Activated CD4-positive, alpha-beta T cell treated with anti-CD3 and anti-CD28 coated beads, Interleukin-2, amount 50 U/mL, for 48 hours (primary cell): ENCODE measurements at regions not wholly inside any gene's neighbourhood (a gene's known extent, or its start where the extent isn't known, plus 50 kb on each side); places are given as distances from the start of the nearest gene placed in this dataset.

Source experiments
- DNase-seq, 2 experiments: peaks; one replicate each; pipeline ENCODE4 v3.0.0-alpha.2; 2020

- DNase-seq, result no peak
Observed at GRCh38 chr7:68449099-68449498, 1149.2 kb upstream of the AUTS2 start.

GRCh38 chr7:68449816-68450215 is 1148.5 kb upstream of the AUTS2 start:
- no peak for DNase-seq

- no peak for DNase-seq
Observed at GRCh38 chr7:68454931-68455330, 1143.3 kb upstream of the AUTS2 start.

GRCh38 chr7:68456469-68456868 is 1141.8 kb upstream of the AUTS2 start:
- no peak for DNase-seq

- DNase-seq, result no peak
Observed at GRCh38 chr7:68457481-68457880, 1140.8 kb upstream of the AUTS2 start.

GRCh38 chr7:68458010-68458908 is 1140.0 kb upstream of the AUTS2 start:
- DNase-seq, result no peak

- no peak for DNase-seq
Observed at GRCh38 chr7:68461430-68461829, 1136.8 kb upstream of the AUTS2 start.

GRCh38 chr7:68470836-68471435 is 1127.3 kb upstream of the AUTS2 start:
- DNase-seq, result no peak

GRCh38 chr7:68472688-68473087 is 1125.6 kb upstream of the AUTS2 start:
- DNase-seq, result no peak

- DNase-seq, result no peak
Observed at GRCh38 chr7:68474661-68475216, 1123.5 kb upstream of the AUTS2 start.

- no peak for DNase-seq
Observed at GRCh38 chr7:68476966-68477365, 1121.3 kb upstream of the AUTS2 start.

- DNase-seq, result no peak
Observed at GRCh38 chr7:68478326-68478725, 1119.9 kb upstream of the AUTS2 start.

GRCh38 chr7:68482800-68483199 is 1115.5 kb upstream of the AUTS2 start:
- DNase-seq, result no peak

- no peak for DNase-seq
Observed at GRCh38 chr7:68484731-68485130, 1113.5 kb upstream of the AUTS2 start.

- DNase-seq, result no peak
Observed at GRCh38 chr7:68485253-68485917, 1112.9 kb upstream of the AUTS2 start.

- no peak for DNase-seq
Observed at GRCh38 chr7:68488341-68489060, 1109.8 kb upstream of the AUTS2 start.

GRCh38 chr7:68491523-68492358 is 1106.5 kb upstream of the AUTS2 start:
- DNase-seq, result no peak

GRCh38 chr7:68492359-68492690 is 1106.0 kb upstream of the AUTS2 start:
- DNase-seq, result no peak

GRCh38 chr7:68503400-68503799 is 1094.9 kb upstream of the AUTS2 start:
- no peak for DNase-seq

- no peak for DNase-seq
Observed at GRCh38 chr7:68504716-68505115, 1093.6 kb upstream of the AUTS2 start.

GRCh38 chr7:68505721-68506120 is 1092.6 kb upstream of the AUTS2 start:
- no peak for DNase-seq

GRCh38 chr7:68507668-68508067 is 1090.6 kb upstream of the AUTS2 start:
- DNase-seq, result no peak
